H9 (cell line): ENCODE measurements at regions not wholly inside any gene's neighbourhood (a gene's known extent, or its start where the extent isn't known, plus 50 kb on each side); places are given as distances from the start of the nearest gene placed in this dataset.

Experiments
- DNase-seq: peaks from one replicate; pipeline ENCODE4 v3.0.0-alpha.2; 2017
- H2AFZ ChIP-seq: one replicate; pipeline ENCODE4 v1.6.1; 2013; ENCODE audit warnings: mild to moderate bottlenecking, low read length, control low read depth, moderate library complexity
- H2AK5ac ChIP-seq: 2 replicates; pipeline ENCODE4 v1.6.1; 2013; ENCODE audit warnings: low read length, control low read depth, mixed read lengths; ENCODE audit not compliant: insufficient read length
- H2BK120ac ChIP-seq: one replicate; pipeline ENCODE4 v1.6.1; 2013; ENCODE audit warnings: low read depth, mild to moderate bottlenecking, low read length, control low read depth, inconsistent platforms; ENCODE audit not compliant: poor library complexity, severe bottlenecking
- H2BK12ac ChIP-seq: 2 replicates; pipeline ENCODE4 v1.6.1; 2013; ENCODE audit warnings: low read length, control low read depth, mixed read lengths, low read depth; ENCODE audit not compliant: insufficient read length
- H2BK15ac ChIP-seq: 2 replicates; pipeline ENCODE4 v1.6.1; 2013; ENCODE audit warnings: low read depth, low read length, control low read depth
- H2BK20ac ChIP-seq: one replicate; pipeline ENCODE4 v1.6.1; 2013; ENCODE audit warnings: low read depth, mild to moderate bottlenecking, low read length, control low read depth, inconsistent platforms; ENCODE audit not compliant: poor library complexity, severe bottlenecking
- H2BK5ac ChIP-seq: 2 replicates; pipeline ENCODE4 v1.6.1; 2013; ENCODE audit warnings: low read length, control low read depth, mixed read lengths; ENCODE audit not compliant: insufficient read length
- H3K14ac ChIP-seq: 2 replicates; pipeline ENCODE4 v1.6.1; 2013; ENCODE audit warnings: low read length, control low read depth; ENCODE audit not compliant: insufficient read depth
- H3K18ac ChIP-seq: 2 replicates; pipeline ENCODE4 v1.6.1; 2013; ENCODE audit warnings: low read depth, mild to moderate bottlenecking, mixed read lengths, low read length, control low read depth; ENCODE audit not compliant: insufficient read length
- H3K23ac ChIP-seq: 2 replicates; pipeline ENCODE4 v1.6.1; 2013; ENCODE audit warnings: low read length, control low read depth, mixed read lengths, low read depth; ENCODE audit not compliant: insufficient read length
- H3K23me2 ChIP-seq: 2 replicates; pipeline ENCODE4 v1.6.1; 2013; ENCODE audit warnings: low read depth, mild to moderate bottlenecking, mixed read lengths, low read length, control low read depth; ENCODE audit not compliant: insufficient read length, poor library complexity, severe bottlenecking
- H3K27ac ChIP-seq: 2 replicates; pipeline ENCODE4 v1.5.1; 2013; ENCODE audit warnings: low read length, control low read depth, mixed read lengths, low read depth; ENCODE audit not compliant: insufficient read length
- H3K27me3 ChIP-seq: 2 replicates; pipeline ENCODE4 v1.6.1; 2013; ENCODE audit warnings: low read length, control low read depth, inconsistent platforms; ENCODE audit not compliant: insufficient read depth
- H3K4ac ChIP-seq: 2 replicates; pipeline ENCODE4 v1.6.1; 2013; ENCODE audit warnings: low read depth, mild to moderate bottlenecking, control low read depth, inconsistent platforms, low read length, moderate library complexity
- H3K4me1 ChIP-seq: 2 replicates; pipeline ENCODE4 v1.6.1; 2013; ENCODE audit warnings: low read length, control low read depth, inconsistent platforms; ENCODE audit not compliant: insufficient read depth
- H3K4me2 ChIP-seq: 2 replicates; pipeline ENCODE4 v1.6.1; 2013; ENCODE audit warnings: low read length, control low read depth, mixed read lengths; ENCODE audit not compliant: insufficient read length, insufficient read depth
- H3K56ac ChIP-seq: 2 replicates; pipeline ENCODE4 v1.6.1; 2013; ENCODE audit warnings: low read depth, mild to moderate bottlenecking, mixed read lengths, low read length, control low read depth; ENCODE audit not compliant: insufficient read length
- H3K79me1 ChIP-seq: 2 replicates; pipeline ENCODE4 v1.6.1; 2013; ENCODE audit warnings: low read depth, mild to moderate bottlenecking, moderate library complexity, low read length, control low read depth, inconsistent platforms; ENCODE audit not compliant: insufficient read depth, poor library complexity, severe bottlenecking
- H3K79me2 ChIP-seq: 2 replicates; pipeline ENCODE4 v1.6.1; 2013; ENCODE audit warnings: low read length, control low read depth, inconsistent platforms; ENCODE audit not compliant: insufficient read depth
- H3K9ac ChIP-seq: 2 replicates; pipeline ENCODE4 v1.6.1; 2013; ENCODE audit warnings: low read length, control low read depth, mixed read lengths; ENCODE audit not compliant: insufficient read length; ENCODE audit errors: extremely low read depth
- H3K9me3 ChIP-seq: one replicate; pipeline ENCODE4 v1.6.1; 2013; ENCODE audit warnings: low read depth, low read length, inconsistent platforms; ENCODE audit not compliant: control insufficient read depth
- H3T11ph ChIP-seq: one replicate; pipeline ENCODE4 v1.6.1; 2013; ENCODE audit warnings: mild to moderate bottlenecking, low read length, control low read depth, inconsistent platforms
- H4K20me1 ChIP-seq: one replicate; pipeline ENCODE4 v1.6.1; 2013; ENCODE audit not compliant: control insufficient read depth, insufficient read length, insufficient read depth
- H4K5ac ChIP-seq: 2 replicates; pipeline ENCODE4 v1.6.1; 2013; ENCODE audit warnings: low read depth, mild to moderate bottlenecking, mixed read lengths, low read length, control low read depth; ENCODE audit not compliant: insufficient read length
- H4K8ac ChIP-seq: replicated peaks from 2 replicates; pipeline ENCODE4 v1.6.1; 2013; ENCODE audit warnings: low read length, control low read depth, mixed read lengths, low read depth; ENCODE audit not compliant: insufficient read length
- H4K91ac ChIP-seq: 2 replicates; pipeline ENCODE4 v1.6.1; 2013; ENCODE audit warnings: low read depth, mild to moderate bottlenecking, moderate library complexity, mixed read lengths, low read length, control low read depth; ENCODE audit not compliant: insufficient read length
- H3K27ac Mint-ChIP-seq, 3 experiments: 2 replicates in 2 of 3; 3 replicates in 1 of 3; pipeline ENCODE4 v1.8.0; 2020 to 2021; ENCODE audit warnings: mixed read lengths in 3 of 3, mild to moderate bottlenecking in 1 of 3, moderate library complexity in 1 of 3
- H3K27me3 Mint-ChIP-seq: 2 replicates; pipeline ENCODE4 v1.8.0; 2021; ENCODE audit warnings: low read depth, mild to moderate bottlenecking, moderate library complexity, mixed read lengths
- H3K36me3 Mint-ChIP-seq, 3 experiments: 2 replicates in 2 of 3; 3 replicates in 1 of 3; pipeline ENCODE4 v1.8.0; 2020 to 2021; ENCODE audit warnings: low read depth in 3 of 3, mixed read lengths in 3 of 3; ENCODE audit not compliant: insufficient read depth in 1 of 3
- H3K4me1 Mint-ChIP-seq, 2 experiments: 2 replicates each; pipeline ENCODE4 v1.8.0; 2020; ENCODE audit warnings: mixed read lengths in 2 of 2
- H3K4me3 Mint-ChIP-seq, 2 experiments: 2 replicates in 1 of 2; 3 replicates in 1 of 2; pipeline ENCODE4 v1.8.0; 2020 to 2021; ENCODE audit warnings: mild to moderate bottlenecking in 2 of 2, mixed read lengths in 2 of 2, moderate library complexity in 1 of 2
- H3K9me3 Mint-ChIP-seq, 2 experiments: 2 replicates in 1 of 2; 3 replicates in 1 of 2; pipeline ENCODE4 v1.8.0; 2020; ENCODE audit warnings: mild to moderate bottlenecking in 2 of 2, mixed read lengths in 2 of 2, moderate library complexity in 1 of 2
- CTCF ChIP-seq: fragments of 200-600 bp; sonication (generic); conservative IDR thresholded peaks from 3 replicates; pipeline ENCODE4 v1.8.0; 2021; ENCODE audit warnings: antibody characterized with exemption, mild to moderate bottlenecking
- WGBS: extraction: QIAGEN DNeasy Blood & Tissue Kit; methylation state at CpG from one replicate; pipeline ENCODE4 v1.1.7; 2013; ENCODE audit warnings: missing lambda C conversion rate, low lambda C conversion rate, mixed read lengths; ENCODE audit not compliant: insufficient read length; ENCODE audit errors: extremely low coverage; 5-methylcytosine and 5-hydroxymethylcytosine counted together

DNA sequence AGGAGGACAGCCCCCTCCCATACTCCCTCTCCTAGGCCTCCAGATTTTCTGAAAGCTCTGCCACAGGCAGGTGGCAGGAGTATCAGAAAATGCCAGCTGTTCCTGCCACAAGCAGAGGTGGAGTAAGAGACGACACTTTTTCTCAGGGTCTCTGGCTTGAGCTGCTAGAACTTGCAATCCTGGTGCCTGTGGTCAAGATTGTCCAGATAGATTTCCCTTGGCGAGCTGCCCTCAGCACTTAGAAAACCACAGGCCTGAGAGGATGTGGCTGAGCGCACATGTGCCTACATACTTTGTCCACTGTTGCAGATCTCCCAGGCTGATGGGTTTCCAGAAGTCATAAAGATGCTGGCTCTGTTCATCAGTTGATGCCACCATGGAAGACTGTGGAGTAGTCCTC, 65.7 kb upstream of the NAV2 start:
- Histone ChIP-seq H3K4me2 (no peak overlapping the region), H3K18ac (no peak overlapping the region), H2BK12ac (no peak overlapping the region), H3K79me2 (no peaks in the 10 kb centered on the region), H3K23me2 (no peaks in the 10 kb centered on the region), H3K23ac (no peak overlapping the region), H2AK5ac (no peak overlapping the region), H4K91ac (no peak overlapping the region), H3K14ac (no peak overlapping the region), H2AFZ (no peak overlapping the region), H3K4ac (no peak overlapping the region), H4K8ac (no peak overlapping the region), H4K20me1 (no peaks in the 10 kb centered on the region), H4K5ac (no peak overlapping the region), H3K9me3 (no peaks in the 10 kb centered on the region), H3T11ph (no peak overlapping the region), H3K56ac (no peak overlapping the region), H3K9ac (no peak overlapping the region), H3K4me1 (no peaks in the 10 kb centered on the region), H3K27me3 (no peaks in the 10 kb centered on the region), H2BK20ac (no peak overlapping the region), H3K27ac (no peak overlapping the region), H2BK15ac (no peak overlapping the region), H3K79me1 (no peaks in the 10 kb centered on the region), H2BK120ac (no peak overlapping the region), H2BK5ac (no peak overlapping the region)
- DNase-seq: no peak
- no peak for TF ChIP-seq CTCF
- WGBS: no CpG with 5 or more reads among the region's 3 CpGs
- Mint-ChIP-seq H3K9me3 (no peaks in the 10 kb centered on the region), H3K27ac (no peak overlapping the region), H3K27me3 (peaks cover 3% of the 10 kb centered on the region; the same call in 1 of the 2 replicates), H3K4me1 (peaks cover 0 to 3% of the 10 kb centered on the region in 2 experiments; a peak in 1 of 4 replicates), H3K36me3 (no peaks in the 10 kb centered on the region), H3K4me3 (no peak overlapping the region)
